Ovary (tissue), 3 donors: ENCODE measurements at regions not wholly inside any gene's neighbourhood (a gene's known extent, or its start where the extent isn't known, plus 50 kb on each side); places are given as distances from the start of the nearest gene placed in this dataset.

ENCODE experiments used
- EP300 ChIP-seq: sonication (generic); formaldehyde crosslinking; IDR thresholded peaks from one replicate; pipeline ENCODE4 v1.6.1; 2017; ENCODE audit warnings: antibody characterized with exemption
- POLR2A ChIP-seq: fragments of 450-650 bp; IDR thresholded peaks from one replicate; pipeline ENCODE4 v1.6.1; 2017; ENCODE audit warnings: antibody characterized with exemption, mild to moderate bottlenecking, moderate library complexity
- TF ChIP-seq, protein P1 (sequence below), 3 donors: fragments of 450-650 bp in 2 of 3; fragments of 200-600 bp in 1 of 3; IDR thresholded peaks; one replicate each; pipeline versions ENCODE4 v1.5.1 to v1.8.0; 2016 to 2022; ENCODE audit warnings: antibody characterized with exemption in 3 of 3, mild to moderate bottlenecking in 1 of 3
- donor health status: DM: no; HTN: no; CAD: no.

DNA sequence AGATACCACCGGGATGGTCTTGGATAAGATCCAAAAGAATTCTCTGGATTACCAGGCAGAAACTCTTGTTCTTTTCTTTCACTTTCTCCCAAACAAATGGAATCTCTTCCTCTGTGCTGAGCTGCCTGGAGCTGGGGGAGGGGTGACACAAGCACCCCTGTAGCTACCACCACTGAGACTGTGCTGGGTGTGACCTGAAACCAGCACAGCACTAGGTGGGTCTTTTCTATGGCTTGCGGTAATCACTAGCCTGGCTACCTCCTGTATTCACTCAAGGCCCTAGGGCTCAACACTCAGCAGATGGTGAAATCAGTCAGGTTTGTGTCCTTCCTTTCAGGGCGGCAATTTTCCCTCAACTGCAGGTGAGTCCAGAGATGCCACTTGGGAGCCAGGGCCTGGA is 122.4 kb upstream of the CENPW start:
- TF ChIP-seq POLR2A, result no peak
- TF ChIP-seq, protein P1, sequence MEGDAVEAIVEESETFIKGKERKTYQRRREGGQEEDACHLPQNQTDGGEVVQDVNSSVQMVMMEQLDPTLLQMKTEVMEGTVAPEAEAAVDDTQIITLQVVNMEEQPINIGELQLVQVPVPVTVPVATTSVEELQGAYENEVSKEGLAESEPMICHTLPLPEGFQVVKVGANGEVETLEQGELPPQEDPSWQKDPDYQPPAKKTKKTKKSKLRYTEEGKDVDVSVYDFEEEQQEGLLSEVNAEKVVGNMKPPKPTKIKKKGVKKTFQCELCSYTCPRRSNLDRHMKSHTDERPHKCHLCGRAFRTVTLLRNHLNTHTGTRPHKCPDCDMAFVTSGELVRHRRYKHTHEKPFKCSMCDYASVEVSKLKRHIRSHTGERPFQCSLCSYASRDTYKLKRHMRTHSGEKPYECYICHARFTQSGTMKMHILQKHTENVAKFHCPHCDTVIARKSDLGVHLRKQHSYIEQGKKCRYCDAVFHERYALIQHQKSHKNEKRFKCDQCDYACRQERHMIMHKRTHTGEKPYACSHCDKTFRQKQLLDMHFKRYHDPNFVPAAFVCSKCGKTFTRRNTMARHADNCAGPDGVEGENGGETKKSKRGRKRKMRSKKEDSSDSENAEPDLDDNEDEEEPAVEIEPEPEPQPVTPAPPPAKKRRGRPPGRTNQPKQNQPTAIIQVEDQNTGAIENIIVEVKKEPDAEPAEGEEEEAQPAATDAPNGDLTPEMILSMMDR (IDR thresholded peaks at IDR 0.05), result no peak
- no peak for TF ChIP-seq EP300
